Keratinocyte (primary cell): ENCODE measurements at regions not wholly inside any gene's neighbourhood (a gene's known extent, or its start where the extent isn't known, plus 50 kb on each side); places are given as distances from the start of the nearest gene placed in this dataset.

ENCODE experiments used
- CTCF ChIP-seq, 3 experiments: IDR thresholded peaks in 1 of 3; conservative IDR thresholded peaks in 1 of 3; optimal IDR thresholded peaks in 1 of 3; 2 replicates in 2 of 3; 3 replicates in 1 of 3; pipeline versions ENCODE3 to v1.5.1; 2011; ENCODE audit warnings: low read length in 3 of 3, mild to moderate bottlenecking in 3 of 3, moderate library complexity in 2 of 3, control low read depth in 1 of 3, inconsistent platforms in 1 of 3; ENCODE audit not compliant: insufficient read depth in 2 of 3; ENCODE audit errors: extremely low read depth in 1 of 3
- EZH2 ChIP-seq: IDR thresholded peaks from one replicate; pipeline ENCODE4 v1.6.1; 2012; ENCODE audit warnings: inconsistent platforms, mild to moderate bottlenecking, low read length, moderate library complexity

GRCh38 chr16:86959091-86959651 lies 358.0 kb downstream of the C16orf95 start:
- TF ChIP-seq CTCF (optimal IDR thresholded peaks at IDR 0.05 in 1 of 3, IDR thresholded peaks at IDR 0.05 in 1 of 3, conservative IDR thresholded peaks at IDR 0.05 in 1 of 3; ENCODE audit: extremely low read depth in 1 of 3, insufficient read depth in 2 of 3, low read length in 3 of 3) (no peak), EZH2 (no peak)
